Ovary (tissue), 7 donors: ENCODE measurements at regions not wholly inside any gene's neighbourhood (a gene's known extent, or its start where the extent isn't known, plus 50 kb on each side); places are given as distances from the start of the nearest gene placed in this dataset.

Experiments
- DNase-seq, 5 donors: peaks; one replicate each; pipeline ENCODE4 v3.0.0-alpha.2; 2019 to 2020
- H3K27ac ChIP-seq, 2 donors: fragments of 200-600 bp; one replicate each; pipeline versions ENCODE4 v1.5.1 to v1.8.0; 2019 to 2022
- H3K27me3 ChIP-seq: fragments of 200-600 bp; one replicate; pipeline ENCODE4 v1.8.0; 2022
- H3K36me3 ChIP-seq: fragments of 200-600 bp; sonication (generic); one replicate; pipeline ENCODE4 v1.5.1; 2019
- H3K4me1 ChIP-seq: one replicate; pipeline ENCODE4 v1.8.1; 2013; ENCODE audit warnings: mild to moderate bottlenecking, moderate library complexity; ENCODE audit not compliant: insufficient read depth
- H3K4me3 ChIP-seq: fragments of 200-600 bp; sonication (generic); one replicate; pipeline ENCODE4 v1.5.1; 2017
- H3K9me3 ChIP-seq, 2 donors: fragments of 200-600 bp in 1 of 2; sonication (generic) in 1 of 2; one replicate each; pipeline versions ENCODE4 v1.5.1 to v1.8.1; 2013 to 2019; ENCODE audit warnings: mild to moderate bottlenecking in 1 of 2, moderate library complexity in 1 of 2
- CTCF ChIP-seq, 3 donors: fragments of 450-650 bp in 2 of 3; fragments of 200-600 bp in 1 of 3; IDR thresholded peaks; one replicate each; pipeline versions ENCODE4 v1.5.1 to v1.8.0; 2016 to 2022; ENCODE audit warnings: antibody characterized with exemption in 3 of 3, mild to moderate bottlenecking in 1 of 3
- EP300 ChIP-seq: sonication (generic); formaldehyde crosslinking; IDR thresholded peaks from one replicate; pipeline ENCODE4 v1.6.1; 2017; ENCODE audit warnings: antibody characterized with exemption
- POLR2A ChIP-seq: fragments of 450-650 bp; IDR thresholded peaks from one replicate; pipeline ENCODE4 v1.6.1; 2017; ENCODE audit warnings: antibody characterized with exemption, mild to moderate bottlenecking, moderate library complexity
- WGBS, 3 donors: extraction: QIAGEN DNeasy Blood & Tissue Kit in 1 of 3; methylation state at CpG; one replicate each; pipeline versions ENCODE4 v1.1.5 to v1.1.7; 2013 to 2017; 5-methylcytosine and 5-hydroxymethylcytosine counted together
- intact Hi-C, 4 donors: fragments of 100-400 bp; cut with DNase I; formaldehyde crosslinking; loops; one replicate each; pipeline versions ENCODE4 v1.11.0 to v1.15.1; 2022 to 2023
- donor health status: DM: no; HTN: no; CAD: no; lungs with moderate emphysema.
- donor health status: DM: no; HTN: no; CAD: no.
- donor health status: Bipolar disorder and iron deficiency.
- donor health status: DM: no; HTN: no; CAD: no.
- donor health status: DM: yes; HTN: yes; CAD: no.

- WGBS, 3 donors: 39 to 46% (median 44%) methylated on average over 13 of the region's 13 CpGs
Measured at GRCh38 chr16:73817526-73818324, 478.9 kb upstream of the PSMD7 start.

GRCh38 chr16:73813527-73813926, 483.1 kb upstream of the PSMD7 start:
- no peaks in the 10 kb centered on the region for H3K4me1 ChIP-seq
- WGBS, 3 donors: 26 to 28% (median 26%) methylated on average over 7 of the region's 7 CpGs
- no peak overlapping the region for H3K27ac ChIP-seq
- no peak overlapping the region for H3K4me3 ChIP-seq
- intact Hi-C loops: no loop called here
- TF ChIP-seq CTCF (IDR thresholded peaks at IDR 0.05): no peak
- no peak for TF ChIP-seq EP300
- no peak for TF ChIP-seq POLR2A
- DNase-seq: no peak
- no peaks in the 10 kb centered on the region for H3K27me3 ChIP-seq
- no peaks in the 10 kb centered on the region for H3K9me3 ChIP-seq
- H3K36me3 ChIP-seq: no peaks in the 10 kb centered on the region

More at GRCh38 chr16:73817526-73818324, 478.9 kb upstream of the PSMD7 start:
- no peak for DNase-seq
- no peaks in the 10 kb centered on the region for H3K36me3 ChIP-seq
- H3K4me3 ChIP-seq: no peak overlapping the region
- TF ChIP-seq CTCF (IDR thresholded peaks at IDR 0.05) (no peak), POLR2A (no peak), EP300 (no peak)
- H3K9me3 ChIP-seq: no peaks in the 10 kb centered on the region
- H3K27ac ChIP-seq: no peak overlapping the region
- H3K27me3 ChIP-seq: no peaks in the 10 kb centered on the region
- intact Hi-C loops: no loop called here
- H3K4me1 ChIP-seq: no peaks in the 10 kb centered on the region

- 78 to 84% (median 80%) methylated on average over 1 of the region's 1 CpG for WGBS, 3 donors
- Histone ChIP-seq H3K27me3 (no peaks in the 10 kb centered on the region), H3K4me3 (no peak overlapping the region), H3K4me1 (no peaks in the 10 kb centered on the region), H3K36me3 (no peaks in the 10 kb centered on the region), H3K9me3 (no peaks in the 10 kb centered on the region), H3K27ac (no peak overlapping the region)
- TF ChIP-seq EP300 (no peak), CTCF (IDR thresholded peaks at IDR 0.05) (no peak), POLR2A (no peak)
- no peak for DNase-seq
- intact Hi-C loops: no loop called here
Measured at GRCh38 chr16:73804456-73804855, 492.2 kb upstream of the PSMD7 start.

- Histone ChIP-seq H3K4me1 (no peaks in the 10 kb centered on the region), H3K4me3 (no peak overlapping the region), H3K9me3 (no peaks in the 10 kb centered on the region), H3K36me3 (no peaks in the 10 kb centered on the region), H3K27me3 (no peaks in the 10 kb centered on the region), H3K27ac (no peak overlapping the region)
- TF ChIP-seq EP300: no peak
- no peak for TF ChIP-seq POLR2A
- TF ChIP-seq CTCF (IDR thresholded peaks at IDR 0.05): no peak
- intact Hi-C loops: no loop called here
- WGBS, 3 donors: 60 to 67% (median 67%) methylated on average over 5 of the region's 5 CpGs
- no peak for DNase-seq
Measured at GRCh38 chr16:73798471-73798870, 498.1 kb upstream of the PSMD7 start.
